Liver (tissue), 8 donors: ENCODE measurements at regions not wholly inside any gene's neighbourhood (a gene's known extent, or its start where the extent isn't known, plus 50 kb on each side); places are given as distances from the start of the nearest gene placed in this dataset.

ENCODE experiments used
- DNase-seq: peaks from one replicate; pipeline ENCODE4 v3.0.0-alpha.2; 2017; ENCODE audit warnings: low spot score
- H3K27ac ChIP-seq, 2 donors: one replicate each; pipeline ENCODE4 v1.7.0; 2013; ENCODE audit warnings: inconsistent platforms in 2 of 2, low read length in 2 of 2, control low read depth in 1 of 2, low read depth in 1 of 2, mild to moderate bottlenecking in 1 of 2
- H3K27me3 ChIP-seq, 4 donors: one replicate each; pipeline versions ENCODE4 v1.6.1 to v1.7.0; 2013; ENCODE audit warnings: low read length in 3 of 4, inconsistent platforms in 1 of 4, mild to moderate bottlenecking in 1 of 4, moderate library complexity in 1 of 4; ENCODE audit not compliant: control insufficient read depth in 4 of 4, insufficient read depth in 4 of 4
- H3K36me3 ChIP-seq, 4 donors: one replicate each; pipeline versions ENCODE4 v1.6.1 to v1.7.0; 2013; ENCODE audit warnings: low read length in 3 of 4, mild to moderate bottlenecking in 3 of 4, low read depth in 1 of 4, moderate library complexity in 1 of 4; ENCODE audit not compliant: control insufficient read depth in 4 of 4, insufficient read depth in 3 of 4
- H3K4me1 ChIP-seq, 4 donors: one replicate each; pipeline versions ENCODE4 v1.6.1 to v1.7.0; 2013; ENCODE audit warnings: low read length in 3 of 4, mild to moderate bottlenecking in 3 of 4, moderate library complexity in 1 of 4; ENCODE audit not compliant: control insufficient read depth in 4 of 4, insufficient read depth in 4 of 4
- H3K4me3 ChIP-seq, 3 donors: one replicate each; pipeline versions ENCODE4 v1.6.1 to v1.7.0; 2013; ENCODE audit warnings: low read length in 3 of 3, control low read depth in 1 of 3, low read depth in 1 of 3, mild to moderate bottlenecking in 1 of 3
- H3K9ac ChIP-seq, 2 donors: one replicate each; pipeline ENCODE4 v1.7.0; 2013; ENCODE audit warnings: low read length in 2 of 2, mild to moderate bottlenecking in 2 of 2, moderate library complexity in 2 of 2, control low read depth in 1 of 2, low read depth in 1 of 2
- H3K9me3 ChIP-seq, 4 donors: one replicate each; pipeline versions ENCODE4 v1.6.1 to v1.7.0; 2013; ENCODE audit warnings: low read length in 3 of 4; ENCODE audit not compliant: control insufficient read depth in 4 of 4
- CTCF ChIP-seq: fragments of 150-350 bp; IDR thresholded peaks from 2 replicates; pipeline ENCODE4 v1.5.1; 2017; ENCODE audit warnings: improper control_type of control experiment, low read depth, low read length; ENCODE audit not compliant: missing input control
- EGR1 ChIP-seq, 2 donors: IDR thresholded peaks; 2 replicates each; pipeline ENCODE4 v1.6.1; 2016 to 2018; ENCODE audit warnings: antibody characterized with exemption in 2 of 2, low read depth in 2 of 2
- FOXA1 ChIP-seq: IDR thresholded peaks from 2 replicates; pipeline ENCODE4 v1.6.1; 2016; ENCODE audit warnings: antibody characterized with exemption
- FOXA2 ChIP-seq: IDR thresholded peaks from 2 replicates; pipeline ENCODE4 v1.6.1; 2016; ENCODE audit warnings: antibody characterized with exemption
- GABPA ChIP-seq, 2 donors: IDR thresholded peaks in 1 of 2; conservative IDR thresholded peaks in 1 of 2; 2 replicates each; pipeline ENCODE4 v1.6.1; 2016; ENCODE audit warnings: antibody characterized with exemption in 2 of 2, mild to moderate bottlenecking in 1 of 2, moderate library complexity in 1 of 2
- HNF4A ChIP-seq, 2 donors: conservative IDR thresholded peaks; 2 replicates each; pipeline ENCODE4 v1.6.1; 2016; ENCODE audit warnings: antibody characterized with exemption in 2 of 2, mild to moderate bottlenecking in 2 of 2
- HNF4G ChIP-seq: IDR thresholded peaks from 2 replicates; pipeline ENCODE4 v1.6.1; 2016; ENCODE audit warnings: antibody characterized with exemption
- JUND ChIP-seq, 2 donors: IDR thresholded peaks; 2 replicates each; pipeline ENCODE4 v1.6.1; 2016; ENCODE audit warnings: antibody characterized with exemption in 2 of 2
- NR2F2 ChIP-seq: IDR thresholded peaks from 2 replicates; pipeline ENCODE4 v1.6.1; 2016; ENCODE audit warnings: antibody characterized with exemption
- RAD21 ChIP-seq, 2 donors: IDR thresholded peaks; 2 replicates each; pipeline ENCODE4 v1.6.1; 2016; ENCODE audit warnings: antibody characterized with exemption in 2 of 2, mild to moderate bottlenecking in 2 of 2
- RXRA ChIP-seq, 2 donors: IDR thresholded peaks; 2 replicates each; pipeline ENCODE4 v1.6.1; 2017 to 2018; ENCODE audit warnings: antibody characterized with exemption in 2 of 2, mild to moderate bottlenecking in 1 of 2
- SP1 ChIP-seq: IDR thresholded peaks from 2 replicates; pipeline ENCODE4 v1.6.1; 2018; ENCODE audit warnings: antibody characterized with exemption, mild to moderate bottlenecking
- YY1 ChIP-seq: IDR thresholded peaks from 2 replicates; pipeline ENCODE4 v1.6.1; 2016; ENCODE audit warnings: antibody characterized with exemption, mild to moderate bottlenecking
- WGBS: extraction: QIAGEN DNeasy Blood & Tissue Kit; methylation state at CpG from one replicate; pipeline ENCODE4 v1.1.7; 2013; 5-methylcytosine and 5-hydroxymethylcytosine counted together
- TF ChIP-seq, protein P1 (sequence below): IDR thresholded peaks from 2 replicates; pipeline ENCODE4 v1.6.1; 2016; ENCODE audit warnings: antibody characterized with exemption
- TF ChIP-seq, protein P2 (sequence below): IDR thresholded peaks from 2 replicates; pipeline ENCODE4 v1.6.1; 2016; ENCODE audit warnings: antibody characterized with exemption
- TF ChIP-seq, protein P3 (sequence below): IDR thresholded peaks from 2 replicates; pipeline ENCODE4 v1.6.1; 2016; ENCODE audit warnings: antibody characterized with exemption
- donor health status: healthy.
- donor health status: healthy.
- donor health status: healthy.
- donor health status: healthy.
- donor health status: healthy.

GRCh38 chr6:20279608-20280287 lies 67.5 kb upstream of the MBOAT1 start:
- DNase-seq = no peak
- 54% methylated on average over 5 of the region's 5 CpGs for WGBS
- TF ChIP-seq CTCF (no peak), RAD21 (IDR thresholded peaks at IDR 0.05) (no peak), YY1 (no peak), SP1 (no peak), JUND (IDR thresholded peaks at IDR 0.05) (no peak), HNF4G (no peak), FOXA2 (no peak), FOXA1 (no peak), NR2F2 (no peak), GABPA (IDR thresholded peaks at IDR 0.05 in 1 of 2, conservative IDR thresholded peaks at IDR 0.05 in 1 of 2) (no peak), RXRA (IDR thresholded peaks at IDR 0.05) (no peak)
- TF ChIP-seq, protein P1, sequence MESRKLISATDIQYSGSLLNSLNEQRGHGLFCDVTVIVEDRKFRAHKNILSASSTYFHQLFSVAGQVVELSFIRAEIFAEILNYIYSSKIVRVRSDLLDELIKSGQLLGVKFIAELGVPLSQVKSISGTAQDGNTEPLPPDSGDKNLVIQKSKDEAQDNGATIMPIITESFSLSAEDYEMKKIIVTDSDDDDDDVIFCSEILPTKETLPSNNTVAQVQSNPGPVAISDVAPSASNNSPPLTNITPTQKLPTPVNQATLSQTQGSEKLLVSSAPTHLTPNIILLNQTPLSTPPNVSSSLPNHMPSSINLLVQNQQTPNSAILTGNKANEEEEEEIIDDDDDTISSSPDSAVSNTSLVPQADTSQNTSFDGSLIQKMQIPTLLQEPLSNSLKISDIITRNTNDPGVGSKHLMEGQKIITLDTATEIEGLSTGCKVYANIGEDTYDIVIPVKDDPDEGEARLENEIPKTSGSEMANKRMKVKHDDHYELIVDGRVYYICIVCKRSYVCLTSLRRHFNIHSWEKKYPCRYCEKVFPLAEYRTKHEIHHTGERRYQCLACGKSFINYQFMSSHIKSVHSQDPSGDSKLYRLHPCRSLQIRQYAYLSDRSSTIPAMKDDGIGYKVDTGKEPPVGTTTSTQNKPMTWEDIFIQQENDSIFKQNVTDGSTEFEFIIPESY = no peak
- TF ChIP-seq, protein P2, sequence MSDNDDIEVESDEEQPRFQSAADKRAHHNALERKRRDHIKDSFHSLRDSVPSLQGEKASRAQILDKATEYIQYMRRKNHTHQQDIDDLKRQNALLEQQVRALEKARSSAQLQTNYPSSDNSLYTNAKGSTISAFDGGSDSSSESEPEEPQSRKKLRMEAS = no peak

DNA sequence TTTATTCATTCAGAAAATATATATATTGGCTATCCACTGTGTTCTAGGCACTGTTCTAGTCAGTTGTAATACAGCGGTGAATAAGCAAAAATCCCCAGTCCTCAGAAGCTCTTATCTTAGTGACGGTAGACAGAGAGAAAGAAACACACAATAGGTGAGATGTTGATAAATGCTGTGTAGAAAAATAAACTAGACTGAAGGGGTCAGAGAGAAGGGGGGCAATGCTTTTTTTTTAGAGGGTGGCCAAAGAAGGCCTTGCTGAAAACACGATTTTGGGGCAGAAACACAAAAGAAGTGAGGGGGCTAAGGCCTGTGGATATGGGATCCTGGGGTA lies 68.0 kb upstream of the MBOAT1 start:
- no peak for DNase-seq
- TF ChIP-seq HNF4A (conservative IDR thresholded peaks at IDR 0.05) (no peak), JUND (IDR thresholded peaks at IDR 0.05) (no peak)
- TF ChIP-seq, protein P2 = no peak
- Histone ChIP-seq H3K4me1 (no peaks in the 10 kb centered on the region), H3K9ac (no peak overlapping the region), H3K27ac (no peak overlapping the region), H3K36me3 (no peaks in the 10 kb centered on the region), H3K27me3 (peaks cover 0 to 4% (median 0%) of the 10 kb centered on the region in 4 donors), H3K4me3 (no peak overlapping the region), H3K9me3 (no peaks in the 10 kb centered on the region)
- 59% methylated on average over 3 of the region's 3 CpGs for WGBS

More at GRCh38 chr6:20279608-20280287, 67.5 kb upstream of the MBOAT1 start:
- no peaks in the 10 kb centered on the region for H3K9me3 ChIP-seq
- no peak overlapping the region for H3K9ac ChIP-seq
- H3K36me3 ChIP-seq = no peaks in the 10 kb centered on the region
- peaks cover 0 to 4% (median 0%) of the 10 kb centered on the region in 4 donors for H3K27me3 ChIP-seq
- no peak overlapping the region for H3K4me3 ChIP-seq
- no peak overlapping the region for H3K27ac ChIP-seq
- H3K4me1 ChIP-seq = no peaks in the 10 kb centered on the region

DNA sequence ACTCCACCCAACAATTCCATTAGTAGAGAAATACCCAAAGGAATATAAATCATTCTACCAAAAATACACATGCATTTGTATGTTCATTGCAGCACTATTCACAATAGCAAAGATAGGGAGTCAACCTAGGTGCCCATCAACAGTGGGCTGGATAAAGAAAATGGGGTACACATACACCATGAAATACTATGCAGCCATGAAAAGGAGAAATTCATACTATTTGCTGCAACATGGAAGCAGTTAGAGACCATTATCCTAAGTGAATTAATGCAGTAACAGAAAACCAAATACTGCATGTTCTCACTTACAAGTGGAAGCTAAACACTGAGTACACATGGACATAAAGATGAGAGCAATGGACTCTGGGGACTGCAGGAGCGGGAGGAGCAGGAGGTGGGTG lies 72.4 kb upstream of the MBOAT1 start:
- 84% methylated on average over 1 of the region's 1 CpG for WGBS
- H3K27me3 ChIP-seq = peaks cover 0 to 1% (median 0%) of the 10 kb centered on the region in 4 donors
- no peak overlapping the region for H3K9ac ChIP-seq
- no peaks in the 10 kb centered on the region for H3K36me3 ChIP-seq
- H3K9me3 ChIP-seq = no peaks in the 10 kb centered on the region
- no peak overlapping the region for H3K27ac ChIP-seq
- H3K4me1 ChIP-seq = no peaks in the 10 kb centered on the region
- no peak overlapping the region for H3K4me3 ChIP-seq
- DNase-seq = no peak
- TF ChIP-seq EGR1 (IDR thresholded peaks at IDR 0.05; ENCODE audit: low read depth in 2 of 2) = no peak
- TF ChIP-seq FOXA2 = no peak
- TF ChIP-seq NR2F2 = no peak
- TF ChIP-seq, protein P1 = no peak
- TF ChIP-seq SP1 = no peak
- TF ChIP-seq, protein P2 = no peak
- TF ChIP-seq HNF4A (conservative IDR thresholded peaks at IDR 0.05) = no peak
- TF ChIP-seq, protein P3, sequence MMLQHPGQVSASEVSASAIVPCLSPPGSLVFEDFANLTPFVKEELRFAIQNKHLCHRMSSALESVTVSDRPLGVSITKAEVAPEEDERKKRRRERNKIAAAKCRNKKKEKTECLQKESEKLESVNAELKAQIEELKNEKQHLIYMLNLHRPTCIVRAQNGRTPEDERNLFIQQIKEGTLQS = no peak
- no peak for TF ChIP-seq RAD21 (IDR thresholded peaks at IDR 0.05)
